ENCODE measurements at regions not wholly inside any gene's neighbourhood (a gene's known extent, or its start where the extent isn't known, plus 50 kb on each side); places are given as distances from the start of the nearest gene placed in this dataset.

GRCh38 chr15:29601811-29602210 is 220.5 kb downstream of the TJP1 start:
- no peak for DNase-seq

- DNase-seq, result no peak
Observed at GRCh38 chr15:29600262-29600661, 222.0 kb downstream of the TJP1 start.

DNA sequence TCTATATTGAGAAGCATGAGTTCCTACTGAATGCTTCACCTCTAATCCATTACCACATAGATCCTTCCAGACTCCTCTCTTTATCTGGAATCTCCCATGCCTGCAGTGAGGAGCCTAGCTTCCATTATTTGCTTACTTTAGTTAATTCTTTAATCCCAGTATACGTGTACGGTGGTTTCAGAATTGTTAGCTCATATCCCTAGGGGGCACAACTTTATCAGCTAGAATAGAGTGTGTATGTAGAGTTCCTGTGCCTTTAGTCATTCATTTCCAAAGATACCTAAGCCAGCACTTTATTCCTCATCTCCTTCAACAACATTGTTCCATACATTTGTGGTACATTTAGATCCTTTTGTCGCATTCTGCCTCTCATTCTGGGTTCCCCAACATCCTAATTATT is 226.0 kb downstream of the TJP1 start:
- peak; percentile 35 for DNase-seq

DNA sequence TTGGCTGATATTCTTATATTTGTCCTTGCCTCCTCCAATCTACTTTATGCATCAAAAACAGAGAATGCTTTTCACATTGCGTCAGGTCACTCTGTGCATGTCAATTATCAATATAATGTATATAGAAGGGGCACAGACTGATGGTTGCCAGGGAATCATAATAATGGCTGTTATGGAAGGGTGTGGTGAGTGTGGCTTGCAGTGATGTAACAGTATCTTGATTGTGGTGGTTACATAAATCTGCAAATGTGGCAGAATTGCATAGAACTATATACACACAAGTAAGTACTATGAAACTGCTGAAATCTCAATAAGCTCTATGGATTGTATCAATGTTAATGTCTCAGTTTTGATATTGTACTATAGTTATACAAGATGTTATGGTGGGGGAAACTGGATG is 228.6 kb downstream of the TJP1 start:
- DNase-seq, result no peak

- DNase-seq, result no peak
Observed at GRCh38 chr15:29593111-29593510, 229.2 kb downstream of the TJP1 start.

DNA sequence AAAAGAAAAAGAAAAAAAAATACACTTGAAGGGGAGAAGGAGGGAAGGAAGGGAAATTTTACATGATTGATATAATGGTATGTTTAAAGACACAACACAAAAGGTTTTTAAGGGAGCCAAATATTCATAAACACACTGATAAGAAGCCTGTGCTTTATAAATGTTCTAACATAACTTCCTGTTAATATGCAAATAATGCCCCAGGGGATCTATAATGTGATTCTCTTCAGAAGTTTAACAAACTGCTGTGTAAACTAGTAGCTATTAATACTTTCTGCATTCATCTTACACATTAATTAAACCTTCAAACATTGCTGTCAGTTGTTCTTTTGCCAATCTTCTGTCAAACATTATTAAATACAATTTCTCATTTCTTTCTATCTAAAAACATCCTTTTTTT is 231.6 kb downstream of the TJP1 start:
- DNase-seq, result no peak

- DNase-seq, result no peak
Observed at GRCh38 chr15:29589975-29590374, 232.3 kb downstream of the TJP1 start.

DNA sequence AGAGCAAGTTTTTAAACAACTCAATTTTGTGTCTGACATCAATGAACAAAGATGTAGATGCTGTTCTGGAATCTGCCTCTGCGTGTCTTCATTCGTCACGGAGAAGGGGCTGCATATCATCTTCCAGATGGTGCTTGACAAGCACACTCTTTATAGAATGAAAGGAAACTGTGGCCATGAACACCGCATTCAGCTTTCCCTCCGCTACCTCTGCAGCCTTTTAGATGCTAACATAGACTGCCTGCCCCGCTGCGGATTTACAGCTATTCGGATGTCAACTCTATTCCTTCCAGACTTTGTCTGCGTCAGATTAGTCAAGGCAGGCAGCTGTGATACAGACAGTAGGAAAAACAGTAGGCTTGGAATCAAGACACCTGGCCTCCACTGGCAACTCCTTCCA is 232.9 kb downstream of the TJP1 start:
- DNase-seq, result no peak

- no peak for DNase-seq
Observed at GRCh38 chr15:29573197-29573838, 248.9 kb downstream of the TJP1 start.

DNA sequence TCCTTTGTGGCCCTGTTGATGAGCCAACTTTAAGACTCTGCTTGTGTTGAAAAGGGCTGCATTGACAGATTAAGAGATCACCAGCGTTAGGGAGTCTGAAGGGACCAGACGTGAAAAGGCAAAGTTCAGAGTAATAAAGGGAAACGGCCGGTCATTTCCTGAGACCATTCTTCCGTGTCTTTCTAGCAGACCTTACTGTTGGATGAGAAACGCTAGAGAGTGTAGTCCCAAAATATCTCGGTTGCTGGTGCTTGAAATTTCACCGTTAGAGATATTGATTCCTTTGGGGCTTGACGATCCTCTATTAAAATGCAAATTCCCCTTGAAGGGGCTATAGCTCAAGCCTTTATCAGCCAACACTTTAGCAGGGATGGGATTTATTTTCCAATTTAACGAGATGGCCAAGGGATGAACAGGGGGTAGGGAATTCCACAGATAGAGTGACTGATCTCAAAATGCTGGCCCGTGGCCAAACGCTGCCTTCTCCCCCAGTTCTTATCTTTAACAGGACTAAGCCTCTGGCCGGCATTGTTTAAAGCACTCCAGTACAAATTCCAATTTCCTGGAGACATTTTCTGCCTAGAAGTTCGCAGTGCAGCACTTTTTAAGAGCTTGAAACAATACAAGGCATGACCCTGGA is 250.4 kb downstream of the TJP1 start:
- DNase-seq, result peak; percentile 49

GRCh38 chr15:29570948-29571791 is 251.1 kb downstream of the TJP1 start:
- peak; percentile 33 for DNase-seq

DNA sequence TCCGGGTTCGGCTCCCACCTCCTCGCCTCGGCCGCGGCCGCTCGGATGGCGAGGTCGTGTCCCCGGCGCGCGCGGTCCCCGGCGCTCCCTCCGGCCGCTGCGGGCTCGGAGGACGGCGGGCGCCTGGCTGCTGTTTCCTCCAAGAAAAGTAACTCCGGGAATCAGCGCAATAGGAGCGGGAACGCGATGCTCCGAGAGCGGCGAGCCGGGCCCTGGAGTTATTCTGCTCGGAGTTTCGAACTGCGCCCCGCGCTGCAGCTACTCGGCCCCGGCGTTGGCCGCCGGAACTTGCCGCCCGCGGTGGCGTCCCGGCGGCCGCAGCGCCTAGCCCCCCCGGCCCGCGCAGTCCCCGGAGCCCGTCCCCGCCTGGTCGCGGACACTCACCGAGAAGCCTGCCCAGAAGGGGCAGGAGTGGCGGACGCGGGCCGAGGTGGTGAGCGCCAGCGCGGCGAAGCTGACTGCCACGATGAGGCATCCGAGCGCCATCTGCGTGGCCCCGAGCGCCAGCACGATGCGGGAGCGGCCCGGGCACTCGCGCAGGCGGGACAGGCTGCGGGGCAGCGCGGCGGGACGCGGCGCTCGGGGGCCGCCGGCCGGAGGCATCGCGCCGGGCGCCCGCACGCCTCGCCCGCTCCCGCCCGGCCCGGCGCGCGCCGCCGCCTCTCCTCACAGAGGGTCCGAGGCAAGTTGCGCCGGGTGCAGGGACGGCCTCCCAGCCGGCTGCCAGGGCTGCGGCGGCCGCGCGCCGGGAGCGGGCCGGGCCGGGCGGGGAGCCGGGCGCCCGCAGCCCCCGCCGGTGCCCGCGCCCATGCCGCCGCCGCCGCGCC is 251.9 kb downstream of the TJP1 start:
- DNase-seq, result no peak

GRCh38 chr15:29569533-29570092 is 252.7 kb downstream of the TJP1 start:
- DNase-seq, result no peak

- peak; percentile 41 for DNase-seq
Observed at GRCh38 chr15:29568840-29569532, 253.3 kb downstream of the TJP1 start.

GRCh38 chr15:29567336-29567735 is 254.9 kb downstream of the TJP1 start:
- no peak for DNase-seq

GRCh38 chr15:29566914-29567313 is 255.4 kb downstream of the TJP1 start:
- no peak for DNase-seq

DNA sequence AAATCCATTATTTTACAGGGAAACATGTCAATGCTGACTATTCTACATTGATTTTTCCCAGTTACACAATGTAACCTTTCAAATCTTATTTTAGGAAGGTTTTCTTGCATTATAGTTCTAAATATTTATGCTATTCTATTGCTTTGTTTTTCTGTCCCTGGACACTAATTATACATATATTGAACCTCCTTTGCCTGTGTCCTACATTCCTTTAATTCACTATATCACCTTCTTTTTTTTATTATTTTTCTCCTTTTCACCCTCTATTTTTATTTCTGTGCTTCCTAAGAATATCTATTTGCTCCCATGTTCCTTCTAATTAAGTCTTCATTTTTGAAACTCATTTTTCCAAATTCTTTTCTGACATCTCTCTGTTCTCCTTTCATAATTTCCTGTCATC is 259.2 kb downstream of the TJP1 start:
- no peak for DNase-seq

DNA sequence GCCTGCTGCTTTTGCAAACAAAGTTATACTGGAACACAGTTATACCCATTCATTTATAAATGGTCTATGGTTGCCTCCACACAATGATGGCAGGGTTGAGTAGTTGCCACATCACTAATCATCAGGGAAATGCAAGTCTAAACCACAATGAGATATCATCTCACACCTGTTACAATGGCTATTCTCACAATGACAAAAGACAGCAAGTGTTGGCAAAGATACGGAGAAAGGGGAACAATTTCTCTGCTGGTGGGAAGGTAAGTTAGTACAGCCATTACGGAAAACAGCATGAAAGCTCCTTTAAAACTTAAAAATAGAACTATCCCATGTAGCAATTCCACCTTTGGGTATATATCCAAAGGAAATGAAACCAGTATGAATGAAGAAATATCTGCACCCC is 261.4 kb downstream of the TJP1 start:
- no peak for DNase-seq

DNA sequence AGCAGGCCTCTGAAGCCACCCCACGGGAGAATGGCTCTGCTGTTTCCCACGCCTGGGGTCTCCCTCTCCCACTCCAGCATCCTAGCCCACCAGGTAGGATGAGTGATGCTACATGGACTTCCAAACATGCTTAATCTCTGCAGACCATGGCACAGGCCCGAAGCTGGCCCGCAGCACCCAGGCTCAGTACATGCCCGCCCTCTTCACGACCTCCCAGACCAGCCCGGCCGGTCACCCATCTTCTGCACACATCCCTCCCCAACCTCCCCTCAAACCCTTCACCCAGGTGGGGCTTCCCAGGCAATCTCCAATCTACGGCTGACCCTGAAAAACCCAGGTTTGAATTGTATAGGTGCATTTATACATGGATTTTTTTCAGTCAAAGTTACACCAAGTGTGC is 264.0 kb downstream of the TJP1 start:
- DNase-seq, result no peak

DNA sequence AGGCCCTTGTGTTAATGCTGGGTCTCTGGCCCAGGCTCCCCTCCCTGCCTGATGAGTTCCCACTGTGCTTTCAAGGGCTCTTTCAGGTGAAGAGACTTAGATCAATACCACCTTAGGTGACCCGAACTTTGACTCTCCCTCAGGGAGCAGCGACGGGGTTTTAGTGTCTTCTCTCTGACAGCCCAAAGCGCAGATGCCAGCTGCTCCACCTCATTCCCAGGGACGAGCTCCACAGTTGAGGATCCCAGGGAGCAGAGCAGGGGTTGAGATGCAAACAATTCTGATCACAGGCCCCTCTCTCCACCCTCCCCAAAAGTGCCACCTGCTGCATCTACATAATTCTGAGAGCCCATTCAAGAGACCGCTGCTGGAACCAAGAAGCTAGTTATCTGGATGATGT is 265.1 kb downstream of the TJP1 start:
- no peak for DNase-seq

DNA sequence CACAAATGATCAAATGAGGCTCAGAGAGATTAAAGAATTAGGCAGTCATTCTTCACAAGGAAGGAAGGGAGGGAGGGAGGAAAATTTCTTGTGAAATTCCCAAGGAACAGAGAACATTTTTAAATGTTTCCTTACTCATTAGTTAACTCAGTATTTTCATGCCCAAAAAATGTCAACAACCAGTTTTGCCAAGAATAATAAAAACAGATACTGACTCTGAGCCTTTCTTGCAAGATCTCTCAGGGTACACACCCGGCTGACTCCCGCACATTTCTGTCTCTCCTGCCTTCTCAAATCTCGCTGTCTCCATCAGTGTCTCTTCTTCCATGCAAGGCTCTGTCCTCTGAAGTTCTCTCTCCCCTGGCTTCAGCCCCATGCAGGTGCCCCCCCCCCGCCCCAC is 265.9 kb downstream of the TJP1 start:
- no peak for DNase-seq

GRCh38 chr15:29554531-29554930 is 267.7 kb downstream of the TJP1 start:
- DNase-seq, result no peak

Data from NCI-H82 (cell line).